Activated CD8-positive, alpha-beta memory T cell treated with anti-CD3 and anti-CD28 coated beads, Interleukin-2, amount 50 U/mL, for 48 hours (primary cell): ENCODE measurements at regions not wholly inside any gene's neighbourhood (a gene's known extent, or its start where the extent isn't known, plus 50 kb on each side); places are given as distances from the start of the nearest gene placed in this dataset.

ENCODE experiments used
- DNase-seq: peaks from one replicate; pipeline ENCODE4 v3.0.0-alpha.2; 2020

- no peak for DNase-seq
These were observed 616.3 kb downstream of the TBC1D4 start for GRCh38 chr13:74865656-74866055.

DNA sequence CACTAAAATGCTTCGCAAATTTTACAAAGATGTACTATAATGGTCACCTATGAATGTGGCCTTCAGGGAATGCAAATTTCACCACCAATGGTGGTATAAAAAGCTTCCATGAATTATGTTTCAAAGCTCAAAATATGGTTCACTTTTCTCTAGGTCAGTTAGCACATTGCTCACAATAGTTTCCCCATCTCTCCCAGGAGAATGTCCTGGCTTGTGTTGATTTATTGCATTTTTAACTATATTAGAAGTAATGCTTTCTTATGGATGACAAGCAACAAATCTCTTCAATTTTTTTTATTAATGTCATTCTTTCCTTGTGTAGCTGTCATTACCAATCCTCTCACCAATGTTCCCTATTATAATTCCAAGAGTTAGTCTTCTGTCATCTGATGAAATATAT is 621.2 kb downstream of the TBC1D4 start:
- no peak for DNase-seq

DNA sequence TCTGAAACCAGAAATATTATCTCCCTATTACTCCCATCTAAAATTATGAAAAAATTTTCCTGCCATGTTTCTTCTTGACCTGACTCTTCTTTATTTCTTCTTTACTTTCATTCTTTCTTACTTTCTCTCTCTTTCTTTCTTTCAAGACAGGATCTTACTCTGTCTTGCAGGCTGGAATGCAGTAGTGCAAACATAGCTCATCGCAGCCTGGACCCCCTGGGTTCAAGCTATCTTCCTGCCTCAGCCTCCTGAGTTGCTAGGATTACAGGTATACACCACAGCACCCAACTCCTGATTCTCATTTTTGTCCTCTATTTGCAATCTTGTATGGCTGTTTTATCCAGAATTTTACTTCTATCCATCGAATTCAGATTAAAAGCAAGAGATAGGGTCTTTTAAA is 631.1 kb downstream of the TBC1D4 start:
- DNase-seq: no peak

DNA sequence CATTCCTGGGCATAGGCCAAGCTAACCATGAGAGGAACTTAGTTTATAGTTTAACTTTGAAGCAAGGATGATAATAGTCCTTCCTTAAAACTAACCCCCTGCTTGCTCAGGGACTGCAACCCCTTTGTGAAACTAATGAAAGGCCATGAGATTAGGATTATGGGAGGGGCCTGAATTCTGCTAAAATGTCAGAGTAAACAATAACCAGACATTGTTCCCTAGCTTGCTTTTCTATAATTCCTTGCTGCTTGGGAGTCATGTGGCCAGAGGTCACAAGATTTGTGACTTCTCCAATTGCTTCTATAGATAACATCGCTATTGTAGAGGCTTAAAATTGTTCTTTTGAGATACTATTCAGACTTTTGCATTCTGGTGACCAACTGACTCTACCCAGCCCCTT is 634.0 kb downstream of the TBC1D4 start:
- DNase-seq: no peak

DNA sequence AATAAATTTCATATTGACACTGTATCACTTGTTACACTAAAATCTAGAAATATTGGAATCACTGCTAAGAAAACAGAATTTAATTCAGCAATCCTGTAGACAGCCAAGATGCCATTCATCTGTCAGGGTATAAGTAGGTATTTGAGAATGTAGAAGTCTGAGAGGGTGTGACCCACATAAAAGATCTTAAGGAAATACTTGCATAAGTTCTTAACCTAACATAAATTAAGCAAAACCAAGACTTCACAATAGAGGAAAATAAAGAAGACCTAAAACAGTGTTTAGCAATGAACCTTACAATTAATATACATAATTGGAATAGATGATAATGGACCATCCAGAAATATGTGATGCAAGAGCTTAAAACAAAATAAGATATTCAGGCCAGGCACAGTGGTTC is 636.2 kb downstream of the TBC1D4 start:
- DNase-seq: no peak

GRCh38 chr13:74841651-74842050 is 640.3 kb downstream of the TBC1D4 start:
- DNase-seq: no peak

DNA sequence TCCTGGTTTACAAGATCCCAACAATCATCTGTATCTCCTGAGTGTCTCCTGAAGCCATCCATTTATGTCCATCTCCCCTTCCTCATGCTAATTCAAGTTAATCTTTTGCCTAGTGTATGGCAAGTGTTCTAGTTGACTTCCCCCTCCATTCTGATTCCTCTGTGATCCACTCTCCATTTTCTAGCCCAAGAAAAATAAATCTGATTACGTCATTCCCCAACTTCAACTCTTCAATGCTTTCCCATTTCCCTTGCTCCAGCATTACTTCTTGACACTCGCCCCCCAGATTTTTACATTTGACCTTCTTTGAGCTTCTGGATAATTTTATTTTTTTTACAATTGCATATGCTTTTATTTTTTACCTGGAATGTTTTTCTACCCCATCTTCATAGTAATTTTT is 640.8 kb downstream of the TBC1D4 start:
- DNase-seq: no peak

- DNase-seq: no peak
These were observed 642.3 kb downstream of the TBC1D4 start for GRCh38 chr13:74839656-74840055.

DNA sequence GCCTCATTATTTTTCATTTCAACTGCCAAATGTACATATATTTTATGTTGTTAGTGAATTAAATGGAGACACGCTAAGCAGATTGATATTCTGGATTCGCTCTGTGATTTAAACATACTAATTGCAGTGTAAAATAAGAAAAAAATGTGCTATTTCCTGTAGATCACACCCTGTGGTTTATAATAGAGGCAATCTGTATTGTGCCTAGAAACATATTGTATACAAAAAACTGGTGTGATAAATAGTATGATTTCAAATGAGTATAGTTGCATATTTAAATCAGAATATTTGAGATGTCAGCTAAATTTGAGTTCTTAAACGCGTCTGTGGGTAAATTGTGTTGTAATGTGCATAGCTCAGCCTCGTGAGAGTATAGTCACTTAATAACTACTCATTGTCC is 643.9 kb downstream of the TBC1D4 start:
- DNase-seq: no peak

GRCh38 chr13:74836628-74837027 is 645.3 kb downstream of the TBC1D4 start:
- no peak for DNase-seq

- DNase-seq: no peak
These were observed 646.4 kb downstream of the TBC1D4 start for GRCh38 chr13:74835579-74835978.

DNA sequence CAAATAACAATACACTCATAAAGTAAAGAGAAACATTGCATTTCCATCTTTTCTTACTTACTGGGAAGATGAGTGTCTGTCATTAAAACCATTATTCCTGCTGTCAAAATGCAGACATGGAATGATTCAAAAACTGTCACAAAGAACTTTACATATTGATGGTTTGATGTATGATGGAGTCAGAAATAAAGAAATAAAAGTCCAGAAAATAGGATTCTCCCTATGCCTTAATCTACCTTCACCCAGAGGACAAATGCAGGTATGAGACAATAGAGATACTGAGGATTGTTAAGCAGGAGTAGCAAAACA is 656.1 kb downstream of the TBC1D4 start:
- no peak for DNase-seq

DNA sequence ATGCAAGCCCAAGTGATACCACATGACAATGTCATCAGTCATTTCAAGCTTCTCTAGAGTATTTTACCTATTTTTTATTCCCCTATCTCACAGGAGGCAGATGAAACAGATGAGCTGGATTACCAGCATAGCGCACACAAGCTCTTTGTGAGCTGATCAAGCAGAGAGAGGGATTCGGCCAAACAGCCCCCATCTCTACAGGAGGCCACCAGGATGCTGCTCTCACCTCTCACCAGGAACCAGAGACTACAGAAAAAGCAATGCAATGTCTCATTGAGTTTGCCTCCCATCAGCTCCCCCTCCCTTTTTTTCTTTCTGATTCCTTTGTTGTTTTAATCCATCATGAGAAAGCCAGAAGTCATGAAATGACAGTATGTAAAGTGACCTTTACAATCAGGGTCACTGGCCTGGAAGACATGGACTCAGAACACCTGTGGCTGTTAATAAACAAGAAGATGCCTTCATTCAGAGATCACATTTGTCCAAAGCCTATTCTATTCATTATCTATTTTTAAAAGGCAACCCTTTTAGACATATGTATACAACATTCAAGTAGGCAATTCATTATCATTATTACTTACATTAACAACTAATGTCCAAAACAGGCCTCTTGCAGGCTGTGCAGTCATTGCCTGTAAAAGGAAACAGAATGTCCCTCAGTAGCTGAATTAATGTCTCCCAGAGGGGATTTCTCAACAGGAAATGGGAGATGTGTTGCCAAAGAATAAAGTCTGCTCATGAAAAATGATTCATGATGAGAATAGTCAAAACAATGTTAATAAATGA is 656.6 kb downstream of the TBC1D4 start:
- no peak for DNase-seq

DNA sequence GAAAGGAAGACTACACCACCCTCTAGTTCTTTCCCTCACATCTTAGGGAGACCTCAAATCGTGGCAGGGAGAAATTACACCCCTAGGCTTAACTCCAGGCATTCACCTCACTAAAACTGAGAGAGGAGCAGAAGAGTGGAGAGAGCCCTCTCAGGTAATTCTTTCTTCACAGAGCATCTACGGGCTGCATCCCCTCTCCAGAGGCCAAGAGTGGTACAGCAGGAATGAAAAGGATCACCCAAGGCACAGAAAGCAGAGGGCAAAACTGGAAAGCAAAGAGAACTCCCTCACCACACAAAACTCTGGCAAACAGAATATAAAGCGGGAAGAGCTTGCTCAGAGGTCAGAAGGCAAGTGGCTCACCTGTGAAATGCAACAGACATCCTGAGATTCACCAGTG is 661.2 kb downstream of the TBC1D4 start:
- DNase-seq: no peak

DNA sequence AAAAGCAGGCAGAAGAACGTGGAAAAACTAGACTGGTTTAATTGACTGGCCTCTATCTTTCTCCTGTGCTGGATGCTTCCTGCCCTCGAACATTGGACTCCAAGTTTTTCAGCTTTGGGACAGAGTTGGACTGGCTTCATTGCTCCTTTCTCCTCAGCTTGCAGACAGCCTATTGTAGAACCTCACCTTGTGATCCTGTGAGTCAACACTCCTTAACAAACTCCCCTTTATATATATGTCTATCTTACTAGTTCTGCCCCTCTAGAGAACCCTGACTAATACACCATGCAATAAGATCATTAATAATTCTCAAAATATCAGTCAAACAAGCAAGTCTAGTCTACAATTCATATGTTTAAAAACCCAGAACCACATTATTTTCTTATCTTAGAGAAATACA is 662.4 kb downstream of the TBC1D4 start:
- no peak for DNase-seq

DNA sequence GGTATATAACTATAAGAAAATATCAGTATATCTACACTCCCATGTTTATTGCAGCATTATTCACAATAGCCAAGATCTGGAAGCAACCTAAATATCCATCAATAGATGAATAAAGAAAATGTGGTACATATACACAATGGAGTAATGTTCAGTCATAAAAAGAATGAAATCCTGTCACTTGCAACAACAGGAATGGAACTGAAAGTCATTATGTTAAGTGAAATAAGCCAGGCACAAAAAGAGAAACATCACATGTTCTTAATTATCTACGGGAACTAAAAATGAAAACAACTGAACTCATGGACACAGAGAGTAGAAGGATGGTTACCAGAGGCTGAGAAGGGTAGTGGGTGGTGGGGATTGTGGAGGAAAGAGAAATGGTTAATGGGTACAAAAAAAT is 665.2 kb downstream of the TBC1D4 start:
- DNase-seq: no peak

DNA sequence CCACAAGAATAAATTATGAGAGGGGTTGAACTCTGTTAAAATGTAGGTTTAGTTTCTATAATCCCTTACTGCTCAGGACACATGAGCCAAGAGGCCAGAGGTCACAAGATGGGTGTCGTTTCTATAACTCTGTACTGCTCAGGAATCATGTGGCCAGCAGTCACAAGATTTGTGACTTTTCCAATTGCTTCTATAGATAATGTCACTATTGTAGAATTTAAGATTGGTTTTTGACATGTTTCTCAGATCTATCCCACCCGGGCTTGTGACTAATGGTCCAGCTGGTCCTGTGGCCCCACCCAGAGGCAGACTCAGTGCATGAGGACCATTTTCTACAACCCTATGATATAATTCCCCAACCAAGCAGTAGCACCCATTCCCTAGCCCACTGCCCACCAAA is 662.0 kb upstream of the KLF12 start:
- no peak for DNase-seq

DNA sequence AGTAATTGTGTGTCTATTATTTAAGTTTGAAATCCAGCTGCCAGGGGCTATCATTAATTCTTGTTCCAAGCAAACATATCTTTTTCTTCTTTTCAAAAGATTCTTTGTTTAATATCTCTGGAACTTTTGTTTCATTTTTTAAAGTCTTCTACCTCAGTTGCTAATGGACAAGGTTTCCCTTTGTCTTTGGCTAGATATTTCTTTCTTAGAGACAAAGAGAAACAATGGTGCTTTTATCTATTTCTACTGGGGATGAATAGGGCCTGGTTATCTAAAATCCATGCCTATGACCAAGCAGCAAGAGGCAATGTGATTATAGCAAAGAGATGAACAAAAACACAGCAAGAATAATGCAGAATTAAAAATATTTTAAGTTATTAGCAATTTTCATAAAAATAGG is 661.3 kb upstream of the KLF12 start:
- no peak for DNase-seq

GRCh38 chr13:74794582-74794981 is 660.4 kb upstream of the KLF12 start:
- no peak for DNase-seq

- DNase-seq: no peak
These were observed 659.9 kb upstream of the KLF12 start for GRCh38 chr13:74794147-74794546.

DNA sequence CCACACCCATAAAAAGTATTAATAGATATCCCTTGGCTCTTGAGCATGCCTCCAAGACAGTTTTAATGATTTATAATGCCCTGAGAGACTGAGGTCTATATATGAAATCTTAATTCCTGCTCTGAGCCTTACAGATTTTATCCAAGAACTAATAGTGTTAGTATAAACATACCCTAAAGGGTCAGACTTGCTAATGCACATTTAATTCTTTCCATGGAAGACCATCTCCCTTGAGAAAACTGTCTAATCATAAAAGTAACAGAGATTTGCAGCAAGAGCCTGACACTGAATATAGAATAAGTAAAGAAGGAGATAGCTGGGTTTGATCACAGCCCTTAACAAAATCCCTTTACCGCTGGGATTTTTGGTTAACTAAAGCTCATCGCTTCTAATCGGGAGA is 650.8 kb upstream of the KLF12 start:
- DNase-seq: no peak

GRCh38 chr13:74778946-74779345 is 644.7 kb upstream of the KLF12 start:
- DNase-seq: no peak

DNA sequence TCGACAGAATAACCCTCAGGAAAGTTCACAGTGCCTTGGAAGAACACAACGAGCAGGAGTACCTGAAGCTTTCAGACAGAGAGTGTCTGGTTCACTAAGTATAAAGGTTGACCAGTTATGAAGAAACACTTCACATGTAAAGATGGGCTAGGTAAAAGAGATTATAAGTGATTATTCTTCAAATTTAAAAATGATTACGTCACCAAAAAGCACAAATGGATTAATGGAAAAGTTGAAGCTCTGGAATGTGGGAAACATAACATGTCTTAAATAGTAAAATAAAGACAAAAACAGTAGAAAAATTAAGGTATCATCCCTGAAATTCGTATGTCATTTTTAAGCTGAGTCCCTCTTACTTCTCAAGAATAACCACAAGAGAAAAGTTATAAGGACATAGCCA is 643.9 kb upstream of the KLF12 start:
- DNase-seq: no peak

GRCh38 chr13:74774264-74774663 is 640.1 kb upstream of the KLF12 start:
- DNase-seq: no peak

GRCh38 chr13:74773248-74773647 is 639.0 kb upstream of the KLF12 start:
- DNase-seq: no peak

GRCh38 chr13:74771964-74772363 is 637.8 kb upstream of the KLF12 start:
- no peak for DNase-seq
